ENCODE measurements at regions not wholly inside any gene's neighbourhood (a gene's known extent, or its start where the extent isn't known, plus 50 kb on each side); places are given as distances from the start of the nearest gene placed in this dataset.

DNA sequence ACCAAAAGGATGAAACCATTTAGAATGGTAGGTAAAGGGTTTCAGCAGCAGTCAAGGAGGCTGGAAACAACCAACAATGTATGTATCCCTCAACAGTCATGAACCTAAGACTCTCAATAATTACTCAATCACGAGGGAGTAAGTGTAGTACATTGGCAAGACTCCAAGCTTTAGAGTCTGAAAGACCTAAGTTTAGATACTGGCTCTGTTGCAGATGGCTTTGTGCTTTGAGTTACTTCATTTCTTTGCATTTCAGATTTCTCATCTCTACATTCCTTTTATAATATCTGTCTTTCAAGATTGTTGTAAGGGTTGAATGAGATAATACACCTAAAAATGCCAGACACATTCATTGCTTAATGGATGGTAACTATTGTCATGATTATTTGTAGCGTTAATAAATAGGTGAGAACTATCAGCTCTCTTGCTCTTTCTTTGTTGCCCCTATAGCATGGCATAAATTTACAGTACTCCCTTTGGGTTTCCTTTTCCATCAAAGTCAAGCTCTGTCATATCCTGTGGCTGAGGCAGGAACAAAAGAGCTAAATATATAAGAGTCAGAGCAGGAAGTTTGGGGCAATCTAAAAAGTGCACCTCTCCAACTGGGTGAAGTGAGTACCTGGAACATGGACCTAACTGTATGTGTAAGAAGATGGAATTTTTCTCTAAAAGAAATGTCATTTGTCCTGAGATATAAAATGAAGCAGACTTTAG lies 228.2 kb upstream of the ZC3H12C start:
- DNase-seq, result no peak
- Histone ChIP-seq H3K27ac (ENCODE audit: low read length) (no peak overlapping the region), H3F3A (ENCODE audit: insufficient read depth, low read length) (no peaks in the 10 kb centered on the region), H2AFZ (ENCODE audit: low read length) (no peak overlapping the region), H3K9ac (ENCODE audit: low read length) (no peak overlapping the region), H3K4me3 (ENCODE audit: low read length) (no peak overlapping the region), H3K4me1 (ENCODE audit: low read length) (no peaks in the 10 kb centered on the region), H3K4me2 (ENCODE audit: low read depth, low read length) (no peak overlapping the region), H4K20me1 (ENCODE audit: insufficient read depth, low read length) (no peaks in the 10 kb centered on the region), H3K36me3 (replicated peaks; ENCODE audit: insufficient read depth, low read length) (no peaks in the 10 kb centered on the region), H3K79me2 (ENCODE audit: low read length) (no peaks in the 10 kb centered on the region), H3K9me2 (replicated peaks; ENCODE audit: insufficient read depth, low read length) (no peaks in the 10 kb centered on the region), H3K9me3 (replicated peaks; ENCODE audit: insufficient read depth, low read length) (no peaks in the 10 kb centered on the region), H3K27me3 (replicated peaks; ENCODE audit: insufficient read depth, low read length) (no peaks in the 10 kb centered on the region)
- TF ChIP-seq EZH2 (optimal IDR thresholded peaks at IDR 0.05; ENCODE audit: low read depth, low read length), result no peak
- TF ChIP-seq, protein P1, sequence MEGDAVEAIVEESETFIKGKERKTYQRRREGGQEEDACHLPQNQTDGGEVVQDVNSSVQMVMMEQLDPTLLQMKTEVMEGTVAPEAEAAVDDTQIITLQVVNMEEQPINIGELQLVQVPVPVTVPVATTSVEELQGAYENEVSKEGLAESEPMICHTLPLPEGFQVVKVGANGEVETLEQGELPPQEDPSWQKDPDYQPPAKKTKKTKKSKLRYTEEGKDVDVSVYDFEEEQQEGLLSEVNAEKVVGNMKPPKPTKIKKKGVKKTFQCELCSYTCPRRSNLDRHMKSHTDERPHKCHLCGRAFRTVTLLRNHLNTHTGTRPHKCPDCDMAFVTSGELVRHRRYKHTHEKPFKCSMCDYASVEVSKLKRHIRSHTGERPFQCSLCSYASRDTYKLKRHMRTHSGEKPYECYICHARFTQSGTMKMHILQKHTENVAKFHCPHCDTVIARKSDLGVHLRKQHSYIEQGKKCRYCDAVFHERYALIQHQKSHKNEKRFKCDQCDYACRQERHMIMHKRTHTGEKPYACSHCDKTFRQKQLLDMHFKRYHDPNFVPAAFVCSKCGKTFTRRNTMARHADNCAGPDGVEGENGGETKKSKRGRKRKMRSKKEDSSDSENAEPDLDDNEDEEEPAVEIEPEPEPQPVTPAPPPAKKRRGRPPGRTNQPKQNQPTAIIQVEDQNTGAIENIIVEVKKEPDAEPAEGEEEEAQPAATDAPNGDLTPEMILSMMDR (IDR thresholded peaks at IDR 0.05; ENCODE audit: low read length), result no peak

DNA sequence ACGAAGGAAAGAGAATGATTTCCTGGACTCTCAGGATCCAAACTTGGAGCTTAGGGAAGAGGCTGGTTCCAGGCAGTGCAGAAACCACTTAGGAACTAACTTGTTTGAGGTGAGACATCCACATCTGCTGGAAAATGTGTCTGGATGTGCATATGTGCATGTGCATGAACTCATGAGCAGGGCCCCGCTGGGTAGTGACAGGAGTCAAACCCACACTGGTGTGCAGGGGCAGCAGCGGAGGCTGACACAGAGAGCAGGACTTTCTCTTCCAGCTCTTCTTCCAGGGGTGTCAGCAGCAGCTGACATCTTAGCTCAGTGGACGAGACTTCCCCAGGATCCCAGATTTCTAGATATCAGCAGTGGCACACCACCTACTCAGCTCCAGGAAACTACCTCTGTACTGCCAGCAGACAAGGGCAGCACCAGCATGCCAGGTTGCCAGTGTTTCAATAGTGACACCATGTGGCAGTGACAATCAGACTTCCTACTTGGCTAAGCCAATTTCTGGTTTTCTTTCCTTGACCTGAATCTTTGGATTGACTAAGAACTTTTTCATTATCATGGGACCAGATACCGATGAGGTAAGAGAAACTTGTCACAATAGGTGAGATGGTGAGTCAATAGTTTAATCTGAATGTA lies 227.5 kb upstream of the ZC3H12C start:
- H3K79me2 ChIP-seq (ENCODE audit: low read length), result no peaks in the 10 kb centered on the region
- TF ChIP-seq, protein P1 (IDR thresholded peaks at IDR 0.05; ENCODE audit: low read length), result peak; percentile 41
- no peak for TF ChIP-seq EZH2 (optimal IDR thresholded peaks at IDR 0.05; ENCODE audit: low read depth, low read length)
- no peak overlapping the region for H3K9ac ChIP-seq (ENCODE audit: low read length)
- H3F3A ChIP-seq (ENCODE audit: insufficient read depth, low read length), result no peaks in the 10 kb centered on the region
- H3K36me3 ChIP-seq (replicated peaks; ENCODE audit: insufficient read depth, low read length), result no peaks in the 10 kb centered on the region
- H3K4me3 ChIP-seq (ENCODE audit: low read length), result no peak overlapping the region
- no peaks in the 10 kb centered on the region for H3K27me3 ChIP-seq (replicated peaks; ENCODE audit: insufficient read depth, low read length)
- H3K4me1 ChIP-seq (ENCODE audit: low read length), result no peaks in the 10 kb centered on the region
- no peak overlapping the region for H3K4me2 ChIP-seq (ENCODE audit: low read depth, low read length)
- no peak overlapping the region for H3K27ac ChIP-seq (ENCODE audit: low read length)
- no peaks in the 10 kb centered on the region for H4K20me1 ChIP-seq (ENCODE audit: insufficient read depth, low read length)
- no peak overlapping the region for H2AFZ ChIP-seq (ENCODE audit: low read length)
- no peaks in the 10 kb centered on the region for H3K9me3 ChIP-seq (replicated peaks; ENCODE audit: insufficient read depth, low read length)
- H3K9me2 ChIP-seq (replicated peaks; ENCODE audit: insufficient read depth, low read length), result no peaks in the 10 kb centered on the region
- no peak for DNase-seq

DNA sequence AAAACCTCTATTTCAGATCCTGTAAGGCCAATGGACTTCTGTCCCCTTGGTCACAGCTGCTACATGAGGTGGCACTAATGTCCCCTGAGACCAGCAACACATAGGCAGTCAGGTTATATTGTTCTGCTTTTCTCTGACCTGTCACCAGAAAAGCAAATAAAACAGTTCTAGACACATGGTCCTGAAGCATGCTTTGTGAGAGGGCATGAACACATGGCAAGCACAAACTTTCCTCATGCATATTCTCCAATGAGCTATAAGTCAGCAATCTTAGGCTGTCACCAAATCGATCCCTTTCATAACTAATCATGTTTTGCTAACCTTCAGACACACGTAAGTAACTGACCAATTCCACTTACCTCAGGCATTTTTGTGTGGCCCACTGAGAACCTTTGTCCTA lies 225.4 kb upstream of the ZC3H12C start:
- Histone ChIP-seq H3K9me3 (replicated peaks; ENCODE audit: insufficient read depth, low read length) (no peaks in the 10 kb centered on the region), H3K9ac (ENCODE audit: low read length) (no peak overlapping the region), H3K4me1 (ENCODE audit: low read length) (no peaks in the 10 kb centered on the region), H3K4me2 (ENCODE audit: low read depth, low read length) (no peak overlapping the region), H3F3A (ENCODE audit: insufficient read depth, low read length) (no peaks in the 10 kb centered on the region), H3K4me3 (ENCODE audit: low read length) (no peak overlapping the region), H3K27ac (ENCODE audit: low read length) (no peak overlapping the region), H3K79me2 (ENCODE audit: low read length) (no peaks in the 10 kb centered on the region), H4K20me1 (ENCODE audit: insufficient read depth, low read length) (no peaks in the 10 kb centered on the region), H3K9me2 (replicated peaks; ENCODE audit: insufficient read depth, low read length) (no peaks in the 10 kb centered on the region), H3K36me3 (replicated peaks; ENCODE audit: insufficient read depth, low read length) (no peaks in the 10 kb centered on the region), H2AFZ (ENCODE audit: low read length) (no peak overlapping the region), H3K27me3 (replicated peaks; ENCODE audit: insufficient read depth, low read length) (no peaks in the 10 kb centered on the region)
- TF ChIP-seq EZH2 (optimal IDR thresholded peaks at IDR 0.05; ENCODE audit: low read depth, low read length) (no peak), EZH2phosphoT487 (IDR thresholded peaks at IDR 0.05; ENCODE audit: low read length) (no peak)
- TF ChIP-seq, protein P1 (IDR thresholded peaks at IDR 0.05; ENCODE audit: low read length), result no peak
- DNase-seq, result no peak
